ENCODE measurements at regions not wholly inside any gene's neighbourhood (a gene's known extent, or its start where the extent isn't known, plus 50 kb on each side); places are given as distances from the start of the nearest gene placed in this dataset.
"Not testable (repeated sequence)": the region's sequence is repeated elsewhere in the genome, so short reads cannot be mapped to it uniquely, and the experiment has no call there.

- Histone ChIP-seq H3K27me3 (replicated peaks; ENCODE audit: control insufficient read depth, insufficient read depth, low read length, poor library complexity, severe bottlenecking) (no peaks in the 10 kb centered on the region), H3K27ac (ENCODE audit: insufficient read depth, low read length, poor library complexity, severe bottlenecking) (no peak overlapping the region), H3K4me3 (ENCODE audit: insufficient read depth, low read depth, low read length, poor library complexity, severe bottlenecking) (no peak overlapping the region), H3K36me3 (ENCODE audit: control insufficient read depth, insufficient read depth, low read length) (no peaks in the 10 kb centered on the region), H3K4me1 (ENCODE audit: control insufficient read depth, insufficient read depth, low read length, poor library complexity, severe bottlenecking) (no peaks in the 10 kb centered on the region), H3K9me3 (ENCODE audit: control insufficient read depth, low read length) (no peaks in the 10 kb centered on the region)
- no peak for DNase-seq
Observed at GRCh38 chrX:109782994-109783700, 50.1 kb upstream of the ACSL4 start.

- Histone ChIP-seq H3K27ac (ENCODE audit: insufficient read depth, low read length, poor library complexity, severe bottlenecking) (no peak overlapping the region), H3K27me3 (replicated peaks; ENCODE audit: control insufficient read depth, insufficient read depth, low read length, poor library complexity, severe bottlenecking) (no peaks in the 10 kb centered on the region), H3K4me1 (ENCODE audit: control insufficient read depth, insufficient read depth, low read length, poor library complexity, severe bottlenecking) (no peaks in the 10 kb centered on the region), H3K9me3 (ENCODE audit: control insufficient read depth, low read length) (no peaks in the 10 kb centered on the region), H3K4me3 (ENCODE audit: insufficient read depth, low read depth, low read length, poor library complexity, severe bottlenecking) (no peak overlapping the region), H3K36me3 (ENCODE audit: control insufficient read depth, insufficient read depth, low read length) (no peaks in the 10 kb centered on the region)
- DNase-seq = no peak
Observed at GRCh38 chrX:109783701-109784079, 50.6 kb upstream of the ACSL4 start.

DNA sequence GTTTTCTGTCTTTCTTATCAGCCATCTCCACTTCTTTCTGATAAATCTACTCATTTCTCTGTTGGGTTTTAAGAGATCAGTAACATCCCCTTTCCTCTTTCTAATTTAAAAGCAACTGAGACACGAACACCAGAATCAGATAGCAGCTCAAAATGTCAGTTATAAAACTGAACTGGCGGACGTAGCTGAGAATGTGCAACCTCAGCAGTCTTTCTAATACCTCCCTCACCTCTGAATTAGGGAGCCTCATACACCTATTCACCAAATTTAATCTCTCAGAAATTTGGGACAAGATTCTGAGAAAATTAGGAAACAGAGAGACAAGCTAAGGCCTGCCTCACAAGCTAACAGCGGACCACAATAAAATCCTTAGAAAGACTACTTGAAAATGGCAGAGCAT is 52.0 kb upstream of the ACSL4 start:
- H3K4me1 ChIP-seq (ENCODE audit: control insufficient read depth, insufficient read depth, low read length, poor library complexity, severe bottlenecking) = no peaks in the 10 kb centered on the region
- DNase-seq = no peak
- H3K27me3 ChIP-seq (replicated peaks; ENCODE audit: control insufficient read depth, insufficient read depth, low read length, poor library complexity, severe bottlenecking) = no peaks in the 10 kb centered on the region
- H3K9me3 ChIP-seq (ENCODE audit: control insufficient read depth, low read length) = no peaks in the 10 kb centered on the region
- no peak overlapping the region for H3K27ac ChIP-seq (ENCODE audit: insufficient read depth, low read length, poor library complexity, severe bottlenecking)
- H3K36me3 ChIP-seq (ENCODE audit: control insufficient read depth, insufficient read depth, low read length) = no peaks in the 10 kb centered on the region
- H3K4me3 ChIP-seq (ENCODE audit: insufficient read depth, low read depth, low read length, poor library complexity, severe bottlenecking) = no peak overlapping the region

- H3K4me3 ChIP-seq (ENCODE audit: insufficient read depth, low read depth, low read length, poor library complexity, severe bottlenecking); DNase-seq; H3K9me3 ChIP-seq (ENCODE audit: control insufficient read depth, low read length); H3K36me3 ChIP-seq (ENCODE audit: control insufficient read depth, insufficient read depth, low read length); H3K27ac ChIP-seq (ENCODE audit: insufficient read depth, low read length, poor library complexity, severe bottlenecking); H3K27me3 ChIP-seq (replicated peaks; ENCODE audit: control insufficient read depth, insufficient read depth, low read length, poor library complexity, severe bottlenecking); H3K4me1 ChIP-seq (ENCODE audit: control insufficient read depth, insufficient read depth, low read length, poor library complexity, severe bottlenecking): not testable (repeated sequence)
Observed at GRCh38 chrX:109790511-109790910, 57.5 kb upstream of the ACSL4 start.

DNA sequence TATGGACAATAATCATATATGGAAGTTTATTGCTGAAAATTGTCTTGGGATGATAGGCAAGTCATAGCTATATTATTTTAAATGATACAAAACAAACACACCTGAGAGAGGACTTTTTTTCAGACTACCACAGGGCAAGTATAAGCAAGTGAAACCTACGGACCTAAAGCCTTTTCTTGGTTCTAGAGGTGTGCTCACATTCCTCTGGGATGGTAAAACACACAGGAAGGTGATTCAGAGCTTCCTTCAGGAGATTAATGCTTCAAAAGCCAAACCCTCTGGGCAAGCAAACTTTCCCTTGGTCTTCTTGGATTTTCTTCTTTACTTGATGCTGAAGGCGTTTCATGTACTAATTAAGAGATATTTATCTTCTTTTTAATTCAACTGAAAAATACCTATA is 60.1 kb upstream of the ACSL4 start:
- no peaks in the 10 kb centered on the region for H3K9me3 ChIP-seq (ENCODE audit: control insufficient read depth, low read length)
- no peak overlapping the region for H3K27ac ChIP-seq (ENCODE audit: insufficient read depth, low read length, poor library complexity, severe bottlenecking)
- H3K27me3 ChIP-seq (replicated peaks; ENCODE audit: control insufficient read depth, insufficient read depth, low read length, poor library complexity, severe bottlenecking) = no peaks in the 10 kb centered on the region
- H3K36me3 ChIP-seq (ENCODE audit: control insufficient read depth, insufficient read depth, low read length) = no peaks in the 10 kb centered on the region
- H3K4me1 ChIP-seq (ENCODE audit: control insufficient read depth, insufficient read depth, low read length, poor library complexity, severe bottlenecking) = no peaks in the 10 kb centered on the region
- H3K4me3 ChIP-seq (ENCODE audit: insufficient read depth, low read depth, low read length, poor library complexity, severe bottlenecking) = no peak overlapping the region
- no peak for DNase-seq

GRCh38 chrX:109795682-109796081 is 62.6 kb upstream of the ACSL4 start:
- no peak for DNase-seq
- no peak overlapping the region for H3K27ac ChIP-seq (ENCODE audit: insufficient read depth, low read length, poor library complexity, severe bottlenecking)

DNA sequence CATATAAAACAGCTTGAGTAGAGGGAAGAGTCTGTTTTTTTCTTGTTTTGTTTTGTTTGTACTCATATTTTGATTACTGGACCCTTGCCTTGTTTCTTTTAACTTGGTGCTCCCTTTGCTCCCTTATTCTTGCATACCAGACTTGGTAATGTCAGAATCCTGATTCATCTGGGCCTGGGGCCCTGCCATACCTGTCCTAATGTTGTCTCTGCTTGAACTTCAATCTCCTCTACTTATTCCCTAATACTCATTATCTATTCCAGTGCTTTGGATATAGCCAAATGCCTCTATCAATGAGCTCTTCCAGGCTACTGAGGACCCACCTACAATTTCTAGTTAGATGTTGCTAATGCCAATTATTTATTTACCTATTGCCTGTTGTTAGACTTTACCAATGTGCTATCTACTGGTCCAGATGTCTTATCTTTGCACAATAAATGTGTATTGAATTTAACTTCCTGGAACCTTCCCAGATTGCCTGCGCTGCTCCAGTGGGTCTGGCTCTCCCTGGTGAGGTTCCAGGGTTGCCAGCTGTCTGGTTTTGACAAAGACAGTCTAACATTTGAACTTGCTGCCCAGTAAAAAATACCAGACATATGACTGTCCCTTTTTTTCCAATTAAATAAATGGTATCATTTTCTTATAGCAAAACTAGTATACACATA is 64.4 kb upstream of the ACSL4 start:
- Histone ChIP-seq H3K9me3 (ENCODE audit: control insufficient read depth, low read length) (no peaks in the 10 kb centered on the region), H3K27me3 (replicated peaks; ENCODE audit: control insufficient read depth, insufficient read depth, low read length, poor library complexity, severe bottlenecking) (peaks cover 4% of the 10 kb centered on the region)
- DNase-seq = no peak

More at GRCh38 chrX:109795682-109796081, 62.6 kb upstream of the ACSL4 start:
- Histone ChIP-seq H3K4me3 (ENCODE audit: insufficient read depth, low read depth, low read length, poor library complexity, severe bottlenecking) (no peak overlapping the region), H3K27me3 (replicated peaks; ENCODE audit: control insufficient read depth, insufficient read depth, low read length, poor library complexity, severe bottlenecking) (peaks cover 4% of the 10 kb centered on the region), H3K4me1 (ENCODE audit: control insufficient read depth, insufficient read depth, low read length, poor library complexity, severe bottlenecking) (no peaks in the 10 kb centered on the region), H3K9me3 (ENCODE audit: control insufficient read depth, low read length) (no peaks in the 10 kb centered on the region), H3K36me3 (ENCODE audit: control insufficient read depth, insufficient read depth, low read length) (no peaks in the 10 kb centered on the region)

GRCh38 chrX:109812236-109812635 is 79.2 kb upstream of the ACSL4 start:
- DNase-seq = no peak
- Histone ChIP-seq H3K27me3 (replicated peaks; ENCODE audit: control insufficient read depth, insufficient read depth, low read length, poor library complexity, severe bottlenecking) (no peaks in the 10 kb centered on the region), H3K27ac (ENCODE audit: insufficient read depth, low read length, poor library complexity, severe bottlenecking) (no peak overlapping the region), H3K36me3 (ENCODE audit: control insufficient read depth, insufficient read depth, low read length) (no peaks in the 10 kb centered on the region), H3K4me3 (ENCODE audit: insufficient read depth, low read depth, low read length, poor library complexity, severe bottlenecking) (no peak overlapping the region), H3K9me3 (ENCODE audit: control insufficient read depth, low read length) (no peaks in the 10 kb centered on the region), H3K4me1 (ENCODE audit: control insufficient read depth, insufficient read depth, low read length, poor library complexity, severe bottlenecking) (no peaks in the 10 kb centered on the region)

More for the DNA sequence above, 64.4 kb upstream of the ACSL4 start:
- Histone ChIP-seq H3K4me1 (ENCODE audit: control insufficient read depth, insufficient read depth, low read length, poor library complexity, severe bottlenecking) (no peaks in the 10 kb centered on the region), H3K36me3 (ENCODE audit: control insufficient read depth, insufficient read depth, low read length) (no peaks in the 10 kb centered on the region), H3K27ac (ENCODE audit: insufficient read depth, low read length, poor library complexity, severe bottlenecking) (no peak overlapping the region), H3K4me3 (ENCODE audit: insufficient read depth, low read depth, low read length, poor library complexity, severe bottlenecking) (no peak overlapping the region)

DNA sequence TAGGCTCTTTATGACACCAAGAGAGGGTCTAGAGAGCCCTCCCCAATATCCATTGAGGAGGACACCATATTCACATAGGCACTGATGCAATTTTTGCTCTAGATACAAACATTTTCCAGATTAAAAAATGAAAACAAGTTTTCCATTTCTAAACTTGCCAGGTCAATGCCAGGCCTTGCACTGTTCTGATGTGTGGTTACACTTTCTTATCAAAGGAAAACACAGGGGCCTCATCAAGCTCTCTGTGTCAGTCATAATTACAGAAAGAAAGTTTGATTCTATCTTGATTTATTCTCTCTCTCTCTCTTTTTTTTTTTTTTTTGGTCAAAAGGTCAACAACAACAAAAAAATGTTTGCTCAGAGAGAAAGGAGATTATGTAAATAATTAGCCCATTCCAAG is 80.2 kb upstream of the ACSL4 start:
- no peaks in the 10 kb centered on the region for H3K9me3 ChIP-seq (ENCODE audit: control insufficient read depth, low read length)
- H3K4me1 ChIP-seq (ENCODE audit: control insufficient read depth, insufficient read depth, low read length, poor library complexity, severe bottlenecking) = no peaks in the 10 kb centered on the region

GRCh38 chrX:109818976-109819375 is 85.9 kb upstream of the ACSL4 start:
- DNase-seq = no peak
- H3K9me3 ChIP-seq (ENCODE audit: control insufficient read depth, low read length) = no peaks in the 10 kb centered on the region
- H3K36me3 ChIP-seq (ENCODE audit: control insufficient read depth, insufficient read depth, low read length) = no peaks in the 10 kb centered on the region
- no peaks in the 10 kb centered on the region for H3K27me3 ChIP-seq (replicated peaks; ENCODE audit: control insufficient read depth, insufficient read depth, low read length, poor library complexity, severe bottlenecking)
- H3K4me1 ChIP-seq (ENCODE audit: control insufficient read depth, insufficient read depth, low read length, poor library complexity, severe bottlenecking) = no peaks in the 10 kb centered on the region
- H3K27ac ChIP-seq (ENCODE audit: insufficient read depth, low read length, poor library complexity, severe bottlenecking) = no peak overlapping the region
- no peak overlapping the region for H3K4me3 ChIP-seq (ENCODE audit: insufficient read depth, low read depth, low read length, poor library complexity, severe bottlenecking)

More for the DNA sequence above, 80.2 kb upstream of the ACSL4 start:
- DNase-seq = no peak
- Histone ChIP-seq H3K27ac (ENCODE audit: insufficient read depth, low read length, poor library complexity, severe bottlenecking) (no peak overlapping the region), H3K27me3 (replicated peaks; ENCODE audit: control insufficient read depth, insufficient read depth, low read length, poor library complexity, severe bottlenecking) (no peaks in the 10 kb centered on the region), H3K4me3 (ENCODE audit: insufficient read depth, low read depth, low read length, poor library complexity, severe bottlenecking) (no peak overlapping the region), H3K36me3 (ENCODE audit: control insufficient read depth, insufficient read depth, low read length) (no peaks in the 10 kb centered on the region)
